A549 (cell line): ENCODE measurements at regions not wholly inside any gene's neighbourhood (a gene's known extent, or its start where the extent isn't known, plus 50 kb on each side); places are given as distances from the start of the nearest gene placed in this dataset.

ENCODE experiments used
- RCOR1 ChIP-seq: fragments of 150-350 bp; IDR thresholded peaks from 2 replicates; pipeline ENCODE4 v1.6.1; 2014; ENCODE audit warnings: antibody characterized with exemption, low read length, low read depth
- RNF2 ChIP-seq: fragments of 200-600 bp; sonication (generic); IDR thresholded peaks from 2 replicates; pipeline ENCODE4 v1.6.1; 2016; ENCODE audit warnings: low read depth, mild to moderate bottlenecking, antibody characterized with exemption, moderate library complexity, borderline replicate concordance

DNA sequence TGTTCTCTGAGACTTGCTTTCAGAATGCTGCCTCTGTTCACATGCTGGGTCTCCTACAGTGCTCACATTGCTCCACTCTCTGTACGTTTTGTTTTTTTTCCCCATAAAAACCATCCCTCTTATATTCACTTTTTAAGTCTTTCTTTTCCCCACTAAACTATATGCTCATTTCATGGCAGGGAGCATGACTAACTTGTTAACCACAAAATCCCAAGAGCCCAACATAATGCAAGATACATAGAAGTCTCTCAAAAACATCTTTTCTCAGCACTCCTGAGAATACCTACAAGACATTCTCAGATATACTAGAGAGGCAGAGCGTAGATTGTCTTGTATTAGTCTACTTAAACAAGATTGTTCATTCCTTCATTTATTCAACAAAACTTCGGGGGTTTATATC lies 73.3 kb downstream of the FAM76B start:
- no peak for TF ChIP-seq RCOR1
- no peak for TF ChIP-seq RNF2
